CD4-positive, alpha-beta T cell treated with Interleukin-4 for 1 hour (primary cell): ENCODE measurements at regions not wholly inside any gene's neighbourhood (a gene's known extent, or its start where the extent isn't known, plus 50 kb on each side); places are given as distances from the start of the nearest gene placed in this dataset.
"Not testable (repeated sequence)": the region's sequence is repeated elsewhere in the genome, so short reads cannot be mapped to it uniquely, and the experiment has no call there.

Source experiments
- DNase-seq, 2 donors: peaks; one replicate each; pipeline ENCODE4 v3.0.0-alpha.2; 2020 to 2022

- DNase-seq = no peak
Observed at GRCh38 chr17:55909776-55910175, 158.9 kb downstream of the PCTP start.

- no peak for DNase-seq
Observed at GRCh38 chr17:55911186-55911585, 160.3 kb downstream of the PCTP start.

- no peak for DNase-seq
Observed at GRCh38 chr17:55925440-55925839, 174.6 kb downstream of the PCTP start.

GRCh38 chr17:55926276-55926990 is 175.6 kb downstream of the PCTP start:
- DNase-seq = no peak

- DNase-seq = no peak
Observed at GRCh38 chr17:55930291-55930809, 179.5 kb downstream of the PCTP start.

GRCh38 chr17:55931446-55931845 is 180.6 kb downstream of the PCTP start:
- DNase-seq = no peak

- no peak for DNase-seq
Observed at GRCh38 chr17:55932973-55933372, 182.1 kb downstream of the PCTP start.

GRCh38 chr17:55939181-55939810 is 188.4 kb downstream of the PCTP start:
- DNase-seq = not testable (repeated sequence)

GRCh38 chr17:55959756-55960155 is 193.5 kb upstream of the ANKFN1 start:
- no peak for DNase-seq

- no peak for DNase-seq
Observed at GRCh38 chr17:55961386-55961785, 191.9 kb upstream of the ANKFN1 start.

- no peak for DNase-seq
Observed at GRCh38 chr17:55962951-55963401, 190.3 kb upstream of the ANKFN1 start.

- DNase-seq = no peak
Observed at GRCh38 chr17:55964191-55964590, 189.1 kb upstream of the ANKFN1 start.

- DNase-seq = no peak
Observed at GRCh38 chr17:55965051-55965450, 188.2 kb upstream of the ANKFN1 start.

- no peak for DNase-seq
Observed at GRCh38 chr17:55969562-55970324, 183.5 kb upstream of the ANKFN1 start.

- DNase-seq = no peak
Observed at GRCh38 chr17:55978578-55978977, 174.7 kb upstream of the ANKFN1 start.

- no peak for DNase-seq
Observed at GRCh38 chr17:55983096-55983495, 170.2 kb upstream of the ANKFN1 start.

GRCh38 chr17:55986817-55987216 is 166.5 kb upstream of the ANKFN1 start:
- no peak for DNase-seq

- DNase-seq = no peak
Observed at GRCh38 chr17:55988861-55989260, 164.4 kb upstream of the ANKFN1 start.

- no peak for DNase-seq
Observed at GRCh38 chr17:55990332-55991006, 162.8 kb upstream of the ANKFN1 start.

GRCh38 chr17:55996826-55997225 is 156.4 kb upstream of the ANKFN1 start:
- no peak for DNase-seq

GRCh38 chr17:56000411-56000810 is 152.9 kb upstream of the ANKFN1 start:
- DNase-seq = no peak

- peak in 1 of 2 donors; percentile 26 for DNase-seq
Observed at GRCh38 chr17:56002656-56003055, 150.6 kb upstream of the ANKFN1 start.
